ENCODE measurements at regions not wholly inside any gene's neighbourhood (a gene's known extent, or its start where the extent isn't known, plus 50 kb on each side); places are given as distances from the start of the nearest gene placed in this dataset.

DNA sequence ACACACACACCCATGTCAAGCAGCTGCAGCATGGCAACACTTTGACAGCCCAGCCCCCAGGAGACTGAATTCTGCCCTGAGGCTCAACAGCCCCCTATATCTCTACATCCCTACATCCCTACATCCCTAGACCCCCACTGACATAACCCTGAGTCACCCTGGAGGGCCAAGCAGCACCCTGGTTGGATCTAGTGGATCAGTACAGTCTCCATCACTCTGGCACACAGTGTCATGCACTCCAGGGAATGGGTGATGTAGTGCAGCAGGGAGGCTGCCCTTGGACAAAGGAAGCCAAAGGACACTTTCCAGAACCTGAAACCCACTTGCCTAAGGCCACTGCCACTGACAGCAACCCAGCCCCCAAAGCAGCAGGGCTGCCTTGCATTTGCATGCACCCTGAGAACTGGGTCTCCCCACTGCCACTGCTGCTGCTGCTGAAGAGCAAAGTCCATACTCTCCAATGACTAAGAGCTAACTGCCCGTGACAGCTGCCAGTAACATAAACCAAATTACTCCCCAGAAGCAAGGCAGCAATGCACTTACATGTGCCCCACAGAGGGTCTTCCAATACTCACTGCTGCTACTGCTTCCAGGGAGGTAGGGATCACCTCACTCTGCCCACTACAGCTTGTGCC is 681.6 kb upstream of the KLHL29 start:
- H3K4me3 ChIP-seq (ENCODE audit: low read length) = no peak overlapping the region
- no peak for DNase-seq (ENCODE audit: low read depth, low spot score)

DNA sequence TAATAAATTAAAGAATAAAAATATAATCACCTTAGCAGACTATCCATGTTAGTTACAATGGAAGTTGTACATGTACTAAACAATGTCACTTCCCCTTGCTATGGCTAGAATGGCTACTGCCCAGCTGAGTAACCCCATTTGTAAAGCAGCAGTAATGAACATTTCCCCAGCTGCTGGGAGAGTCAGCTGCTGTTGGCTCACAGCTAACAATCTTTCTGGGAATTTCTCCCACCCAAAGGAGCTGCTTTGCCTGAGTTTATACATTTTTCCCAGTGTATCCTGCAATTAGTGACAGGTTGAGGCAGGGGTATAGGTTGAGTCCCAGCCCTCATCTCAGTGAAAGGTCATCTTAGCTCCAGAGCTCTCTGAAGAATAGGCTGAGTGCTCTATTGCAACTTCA is 665.6 kb upstream of the KLHL29 start:
- H3K4me3 ChIP-seq (ENCODE audit: low read length) = no peak overlapping the region
- no peak for DNase-seq (ENCODE audit: low read depth, low spot score)

DNA sequence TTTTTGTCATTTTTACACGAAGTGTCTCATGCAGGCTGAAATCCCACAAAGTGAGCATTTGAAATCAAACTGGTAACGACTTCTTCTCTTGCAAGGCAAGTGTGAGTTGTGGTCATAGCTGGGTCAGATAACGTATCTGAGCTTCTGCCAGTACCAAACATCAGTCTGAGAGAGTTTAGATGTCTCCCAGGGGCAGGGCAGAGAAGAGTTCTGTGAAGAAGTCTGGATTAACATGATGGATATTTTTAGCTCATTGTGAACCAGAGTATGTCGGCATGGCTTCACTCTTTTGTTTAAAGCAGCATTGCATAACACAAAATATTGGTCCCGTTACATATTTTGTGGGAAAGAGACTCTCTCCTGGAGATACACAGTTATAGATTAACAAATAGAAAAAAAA is 655.5 kb upstream of the KLHL29 start:
- DNase-seq (ENCODE audit: low read depth, low spot score) = no peak
- H3K4me3 ChIP-seq (ENCODE audit: low read length) = no peak overlapping the region

DNA sequence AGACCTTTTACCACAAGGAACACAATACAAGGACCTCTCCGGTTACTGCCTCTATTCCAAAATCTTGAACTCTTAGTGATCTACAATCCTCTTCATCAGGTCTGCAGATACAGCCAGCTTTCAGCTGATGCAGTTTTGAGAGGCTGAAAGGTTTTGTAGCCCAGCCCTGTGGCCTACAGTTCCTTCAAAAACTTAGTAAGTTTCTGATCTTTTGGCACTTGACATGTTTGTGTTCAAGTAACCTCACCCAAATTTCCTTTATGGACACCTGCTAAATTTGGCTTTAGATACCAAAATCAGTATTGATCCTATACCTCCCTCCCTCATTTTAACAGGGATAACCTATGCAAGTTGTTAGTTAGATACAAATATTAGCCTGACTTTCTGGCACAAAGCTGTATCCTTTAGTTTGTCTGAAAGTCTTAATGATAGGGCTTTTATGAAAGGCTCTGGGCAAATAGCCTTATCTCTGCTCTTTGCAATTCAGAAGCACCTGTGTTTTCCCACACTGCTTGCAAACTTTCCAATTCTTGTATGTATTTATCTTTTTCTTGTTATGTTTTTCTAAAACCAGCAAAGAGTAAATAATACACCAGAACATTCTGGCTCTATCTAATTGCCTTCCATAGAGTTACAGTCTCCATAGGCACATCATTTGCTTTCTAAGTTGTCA is 650.5 kb upstream of the KLHL29 start:
- no peak overlapping the region for H3K4me3 ChIP-seq (ENCODE audit: low read length)
- no peak for DNase-seq (ENCODE audit: low read depth, low spot score)

DNA sequence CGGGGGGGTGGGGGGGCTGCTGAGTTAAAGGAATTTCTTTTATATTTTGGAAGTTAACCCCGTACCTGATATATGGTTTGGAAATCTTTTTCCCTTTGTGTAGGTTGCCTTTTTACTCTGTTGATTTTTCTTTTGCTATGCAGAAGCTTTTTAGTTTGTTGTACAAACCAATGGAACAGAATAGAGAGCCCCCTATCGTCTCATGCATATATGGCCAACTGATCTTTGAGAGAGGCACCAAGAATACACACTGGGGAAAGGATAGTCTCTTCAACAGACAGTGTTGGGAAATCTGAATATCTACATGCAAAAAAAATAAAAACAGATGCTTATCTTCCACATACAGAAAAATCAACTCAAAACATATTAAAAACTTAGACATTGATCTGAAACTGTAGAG is 647.8 kb upstream of the KLHL29 start:
- no peak for DNase-seq (ENCODE audit: low read depth, low spot score)
- H3K4me3 ChIP-seq (ENCODE audit: low read length) = no peak overlapping the region

DNA sequence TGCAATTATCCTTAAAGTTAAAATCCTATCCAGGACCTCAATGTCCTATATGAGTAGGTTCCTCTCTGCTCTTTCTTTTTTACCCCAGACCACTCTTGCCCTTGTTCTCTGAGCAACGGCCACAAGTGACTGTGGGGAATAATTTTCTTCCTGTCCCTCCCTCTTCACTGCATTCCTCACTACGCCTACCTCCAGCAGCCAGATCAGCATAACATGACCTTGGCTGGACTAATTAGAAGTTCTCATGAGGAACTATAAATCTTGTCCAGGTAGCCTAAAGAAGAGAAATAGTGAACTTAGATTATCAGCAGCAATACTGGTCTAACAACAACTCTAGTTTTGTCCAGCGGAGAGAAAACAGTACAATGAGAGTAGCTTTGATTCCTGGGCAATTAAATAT is 643.8 kb upstream of the KLHL29 start:
- DNase-seq (ENCODE audit: low read depth, low spot score) = no peak
- no peak overlapping the region for H3K4me3 ChIP-seq (ENCODE audit: low read length)

DNA sequence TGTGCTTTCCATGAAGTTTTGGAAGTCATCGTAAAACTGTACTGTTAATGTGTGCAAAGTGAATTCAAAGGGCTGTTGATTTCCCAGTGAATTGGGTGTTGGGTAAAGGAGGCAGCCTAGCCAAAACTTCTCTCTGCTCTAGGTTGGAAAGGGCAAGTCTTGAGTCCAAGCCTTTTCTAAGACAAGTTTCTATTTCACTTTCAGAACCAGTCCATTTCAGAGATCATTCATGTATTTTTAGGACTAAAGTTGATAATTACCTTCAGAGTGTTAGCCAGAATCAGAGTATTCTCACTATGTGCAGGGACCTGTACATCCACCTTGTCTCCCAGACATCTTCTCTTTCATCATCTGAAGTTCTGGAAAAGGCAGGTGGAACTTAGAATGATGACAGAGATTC is 636.1 kb upstream of the KLHL29 start:
- H3K4me3 ChIP-seq (ENCODE audit: low read length) = no peak overlapping the region
- no peak for DNase-seq (ENCODE audit: low read depth, low spot score)

DNA sequence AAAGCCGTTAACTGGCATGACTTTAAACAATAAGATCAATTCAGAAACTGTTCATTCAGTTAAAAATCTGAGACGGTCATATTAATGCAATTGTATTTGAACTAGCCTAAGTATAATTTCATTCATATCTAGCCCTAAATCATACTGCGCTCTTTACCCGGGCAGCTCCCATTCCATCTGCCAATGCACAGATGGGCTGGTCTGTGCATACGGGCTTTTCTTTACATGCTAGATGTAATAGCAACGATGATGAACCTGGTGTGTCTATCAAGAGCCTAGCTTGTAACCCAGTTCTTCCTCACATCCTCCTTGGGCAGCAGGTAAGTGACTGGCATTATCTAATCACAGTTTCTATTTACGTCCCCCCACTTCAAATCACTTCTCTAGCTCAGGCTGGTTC is 631.5 kb upstream of the KLHL29 start:
- H3K4me3 ChIP-seq (ENCODE audit: low read length) = no peak overlapping the region
- DNase-seq (ENCODE audit: low read depth, low spot score) = no peak

DNA sequence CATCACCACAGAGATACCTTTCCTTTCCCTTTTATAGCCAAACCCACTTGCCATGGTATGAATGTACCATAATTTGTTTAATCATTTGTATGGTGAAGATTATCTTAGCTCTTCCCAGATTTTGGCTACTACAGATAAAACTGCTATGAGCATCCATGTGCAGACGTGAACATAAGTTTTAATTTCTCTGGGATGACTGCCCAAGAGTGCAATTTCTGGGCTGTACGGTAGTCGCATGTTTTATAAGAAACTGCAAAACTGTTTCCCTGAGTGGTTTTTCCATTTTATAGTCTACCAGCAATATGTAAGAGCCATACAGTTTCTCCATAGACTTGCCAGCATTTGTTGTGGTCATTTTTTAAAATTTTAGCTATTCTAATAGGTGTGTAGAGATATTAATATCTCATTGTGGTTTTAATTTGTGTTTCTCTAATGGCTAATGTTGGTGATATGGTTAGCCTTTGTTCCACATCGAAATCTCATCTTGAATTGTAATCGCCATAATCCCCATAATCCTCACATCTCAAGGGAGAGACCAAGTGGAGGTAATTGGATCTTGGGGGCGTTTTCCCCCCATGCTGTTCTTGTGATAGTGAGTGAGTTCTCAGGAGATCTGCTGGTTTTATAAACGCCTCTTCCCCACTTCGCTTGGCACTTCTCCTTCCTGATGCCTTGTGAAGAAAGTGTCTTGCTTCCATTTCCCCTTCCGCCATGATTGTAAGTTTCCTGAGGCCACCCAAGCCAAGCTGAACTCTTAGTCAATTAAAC is 628.5 kb upstream of the KLHL29 start:
- H3K4me3 ChIP-seq (ENCODE audit: low read length) = no peak overlapping the region

DNA sequence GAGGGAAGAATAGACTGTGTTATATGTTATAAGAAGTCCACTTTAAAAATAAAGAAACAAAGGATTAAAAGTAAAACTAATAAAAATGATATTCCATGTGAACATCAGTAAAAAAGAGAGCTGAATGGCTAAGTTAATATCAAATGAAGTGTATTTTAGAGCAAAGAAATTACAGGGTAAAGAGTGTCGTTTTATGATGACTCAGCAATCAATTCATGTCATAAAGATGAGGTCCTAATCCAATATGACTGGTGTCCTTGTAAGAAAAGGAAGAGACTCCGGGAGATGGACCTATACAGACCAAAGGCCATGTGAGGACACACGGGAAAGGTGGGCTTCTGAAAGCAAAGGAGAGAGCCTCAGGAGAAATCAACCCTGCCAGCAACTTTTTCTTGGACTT is 615.5 kb upstream of the KLHL29 start:
- DNase-seq (ENCODE audit: low read depth, low spot score) = no peak

More for the DNA sequence above, 628.5 kb upstream of the KLHL29 start:
- no peak for DNase-seq (ENCODE audit: low read depth, low spot score)

DNA sequence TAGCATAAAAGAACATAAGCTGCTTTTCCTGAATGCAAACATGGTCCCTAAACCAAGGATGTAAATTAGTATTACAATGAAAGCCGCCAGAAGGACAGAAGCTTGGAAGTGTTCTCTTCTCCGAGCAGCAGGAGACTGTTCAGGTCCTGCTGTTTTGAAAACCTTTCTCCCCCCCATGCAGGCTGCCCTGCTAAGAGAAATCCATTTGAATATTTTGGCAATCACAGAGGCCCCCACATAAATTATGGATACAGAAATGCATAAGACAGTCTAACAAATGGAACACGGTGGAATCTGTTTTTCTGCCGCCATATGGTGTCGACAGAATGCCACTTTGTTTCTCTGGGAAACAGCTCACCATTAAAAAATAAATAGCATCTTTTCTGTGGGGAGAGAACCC is 600.4 kb upstream of the KLHL29 start:
- H3K4me3 ChIP-seq (ENCODE audit: low read length) = no peak overlapping the region
- no peak for DNase-seq (ENCODE audit: low read depth, low spot score)

More for the DNA sequence above, 615.5 kb upstream of the KLHL29 start:
- no peak overlapping the region for H3K4me3 ChIP-seq (ENCODE audit: low read length)

DNA sequence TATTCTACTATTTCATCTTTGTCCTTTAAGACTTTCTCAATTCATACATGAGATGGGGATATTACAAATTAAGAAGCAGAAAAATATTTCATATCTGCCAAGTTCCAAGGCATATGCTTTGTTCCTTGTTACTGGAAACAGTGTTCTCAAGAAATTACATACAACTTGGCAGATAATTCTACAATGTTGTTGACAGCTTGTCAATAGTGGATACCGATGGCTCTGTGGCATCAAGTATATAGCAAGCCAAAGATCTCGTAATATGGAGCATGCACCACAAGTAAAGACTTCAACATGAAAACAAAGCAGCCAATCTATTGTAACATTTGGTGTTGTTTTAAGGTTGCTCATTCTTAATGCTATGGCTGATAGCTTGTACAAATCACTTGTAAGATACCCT is 598.2 kb upstream of the KLHL29 start:
- no peak for DNase-seq (ENCODE audit: low read depth, low spot score)
- no peak overlapping the region for H3K4me3 ChIP-seq (ENCODE audit: low read length)

DNA sequence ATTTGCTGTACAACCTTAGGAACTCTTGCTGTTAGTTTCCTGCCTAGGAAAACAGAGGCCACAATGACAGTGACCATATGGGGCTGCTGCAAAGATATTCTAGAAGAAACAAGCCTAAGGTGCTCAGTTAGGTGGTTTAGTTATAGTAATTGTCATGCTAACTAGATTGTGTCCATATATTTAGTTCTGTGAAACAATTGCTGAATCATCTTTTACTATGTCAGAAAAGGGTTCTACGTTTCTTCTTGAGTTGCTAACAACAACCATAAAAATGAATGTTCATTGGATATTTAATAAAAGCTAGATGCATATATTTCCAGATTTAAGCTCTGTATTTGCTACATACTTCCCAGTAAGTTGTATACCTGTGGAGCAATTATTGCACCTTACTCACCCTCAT is 597.2 kb upstream of the KLHL29 start:
- DNase-seq (ENCODE audit: low read depth, low spot score) = no peak
- H3K4me3 ChIP-seq (ENCODE audit: low read length) = no peak overlapping the region

DNA sequence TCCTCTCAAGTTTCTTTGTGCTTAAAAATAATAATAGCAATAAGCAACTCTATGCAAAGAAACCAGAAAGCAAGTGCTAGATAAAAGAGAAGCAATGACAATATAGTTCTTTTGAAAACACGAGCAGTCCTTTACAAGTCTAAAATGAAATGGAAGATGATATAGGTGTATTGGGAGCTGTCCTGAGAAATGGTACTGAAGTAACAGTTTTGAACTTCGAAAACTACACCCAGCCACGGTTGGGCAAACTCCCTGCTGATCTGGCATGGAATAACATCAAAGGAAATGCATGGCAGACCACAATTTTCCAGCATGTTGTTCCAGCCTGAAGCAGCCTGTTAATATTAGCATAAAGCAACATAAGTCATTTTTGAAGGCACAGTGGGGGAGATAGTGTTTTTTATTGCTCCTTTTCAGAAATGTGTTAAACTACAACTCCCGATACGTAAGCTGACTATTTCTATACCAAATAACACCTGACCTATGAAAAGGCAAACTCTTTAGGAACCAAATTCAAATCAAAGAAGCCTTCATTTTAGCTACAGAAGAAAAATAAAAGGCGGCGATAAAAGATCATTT is 596.1 kb upstream of the KLHL29 start:
- no peak for DNase-seq (ENCODE audit: low read depth, low spot score)
- no peak overlapping the region for H3K4me3 ChIP-seq (ENCODE audit: low read length)

DNA sequence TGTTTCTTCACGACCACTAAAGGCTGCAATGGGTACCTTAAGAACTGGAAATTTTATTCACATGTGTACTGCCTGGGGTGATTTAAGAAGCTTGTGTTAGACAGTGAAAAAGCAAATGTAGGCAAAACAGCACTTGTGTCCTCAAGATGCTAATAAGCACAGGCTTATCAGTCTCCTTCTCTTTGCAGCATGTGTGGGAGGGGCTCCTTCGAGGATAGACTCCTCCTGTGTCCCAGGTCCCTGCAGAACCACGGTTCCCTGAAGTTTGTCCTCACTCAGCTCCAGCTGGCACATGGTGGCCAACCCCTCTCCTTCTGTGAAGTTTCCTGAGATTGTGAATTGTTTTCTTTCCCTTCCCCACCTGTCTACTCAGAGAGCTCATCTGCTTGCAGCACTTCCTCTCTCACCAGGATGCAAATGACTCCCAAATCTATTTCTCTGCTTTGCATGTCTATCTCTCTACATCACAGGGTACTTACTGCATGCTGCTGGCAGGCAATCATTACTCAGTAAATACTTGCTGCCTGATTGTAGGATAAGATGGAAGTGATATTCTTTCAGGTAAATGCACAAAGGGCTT is 589.6 kb upstream of the KLHL29 start:
- H3K4me3 ChIP-seq (ENCODE audit: low read length) = no peak overlapping the region
- DNase-seq (ENCODE audit: low read depth, low spot score) = no peak

DNA sequence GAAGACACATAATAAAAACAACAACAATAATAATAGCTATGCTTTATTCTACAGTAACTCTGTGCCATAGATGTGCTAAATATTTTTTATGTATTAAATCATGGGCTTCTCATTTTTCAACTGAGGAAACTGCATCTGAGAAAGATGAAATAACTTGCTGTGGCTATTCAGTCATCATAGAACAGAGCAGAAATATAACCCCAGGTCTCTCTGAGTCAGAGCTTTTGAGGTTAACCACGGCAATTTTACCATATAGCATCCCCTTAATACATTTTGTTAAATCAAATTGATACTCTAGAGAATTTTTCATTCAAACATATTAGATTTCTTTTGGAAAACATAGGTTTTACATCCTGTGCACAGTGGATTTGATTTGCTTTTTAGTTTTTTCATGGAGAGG is 586.6 kb upstream of the KLHL29 start:
- H3K4me3 ChIP-seq (ENCODE audit: low read length) = no peak overlapping the region
- no peak for DNase-seq (ENCODE audit: low read depth, low spot score)

DNA sequence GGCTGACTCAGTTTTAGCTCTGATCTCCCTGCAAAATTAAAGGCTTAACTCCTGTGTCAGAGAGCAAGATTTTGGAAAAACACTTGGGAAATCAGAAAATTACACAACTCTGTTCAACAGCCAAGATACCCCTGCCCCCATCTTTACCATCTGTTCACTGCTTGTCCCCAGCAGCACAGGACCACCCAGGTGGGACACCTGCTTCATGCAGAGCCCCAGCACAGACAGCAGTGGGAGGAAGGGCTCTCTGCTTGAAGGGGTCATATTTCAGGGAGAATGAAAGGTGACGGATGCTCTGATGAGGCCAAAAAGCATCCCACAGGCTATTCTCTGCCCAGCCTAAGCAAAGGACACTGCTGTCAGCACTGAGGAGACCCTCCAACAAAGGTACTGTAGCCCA is 584.6 kb upstream of the KLHL29 start:
- DNase-seq (ENCODE audit: low read depth, low spot score) = no peak
- H3K4me3 ChIP-seq (ENCODE audit: low read length) = no peak overlapping the region

DNA sequence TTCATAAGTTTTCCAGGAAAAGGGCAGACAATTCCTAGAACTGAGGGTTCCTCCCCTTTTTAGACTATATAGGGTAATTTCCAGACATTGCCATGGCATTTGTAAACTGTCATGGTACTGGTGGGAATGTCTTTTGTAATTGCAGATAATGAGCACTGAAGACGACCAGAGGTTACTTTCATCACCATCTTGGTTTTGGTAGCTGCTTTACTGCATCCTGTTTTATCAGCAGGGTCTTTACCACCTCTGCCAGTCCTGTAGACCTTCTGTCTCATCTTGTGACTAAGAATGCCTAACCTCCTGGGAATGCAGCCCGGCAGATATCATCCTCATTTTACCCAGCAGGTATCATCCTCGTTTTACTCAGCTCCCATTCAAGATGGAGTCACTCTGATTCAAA is 583.9 kb upstream of the KLHL29 start:
- DNase-seq (ENCODE audit: low read depth, low spot score) = no peak
- H3K4me3 ChIP-seq (ENCODE audit: low read length) = no peak overlapping the region

DNA sequence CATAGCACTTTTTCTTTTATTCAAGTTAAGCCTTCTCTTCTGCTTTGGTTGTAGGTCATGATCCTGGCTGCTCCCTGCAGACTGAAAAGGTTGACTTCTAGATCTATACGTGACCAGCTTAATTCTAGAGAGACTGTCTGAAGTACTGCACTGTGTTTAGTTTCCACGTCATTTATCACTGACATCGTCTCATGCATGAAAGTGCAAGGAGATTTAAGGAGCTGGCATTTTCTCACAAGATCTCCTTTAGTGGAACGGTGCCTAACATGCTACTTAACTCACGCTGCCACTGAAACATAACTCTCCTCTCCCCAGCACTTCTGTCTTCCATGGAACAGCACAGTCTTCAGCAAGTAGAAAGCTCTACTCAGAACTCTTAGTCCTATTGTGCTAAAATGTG is 583.0 kb upstream of the KLHL29 start:
- H3K4me3 ChIP-seq (ENCODE audit: low read length) = no peak overlapping the region
- DNase-seq (ENCODE audit: low read depth, low spot score) = no peak

DNA sequence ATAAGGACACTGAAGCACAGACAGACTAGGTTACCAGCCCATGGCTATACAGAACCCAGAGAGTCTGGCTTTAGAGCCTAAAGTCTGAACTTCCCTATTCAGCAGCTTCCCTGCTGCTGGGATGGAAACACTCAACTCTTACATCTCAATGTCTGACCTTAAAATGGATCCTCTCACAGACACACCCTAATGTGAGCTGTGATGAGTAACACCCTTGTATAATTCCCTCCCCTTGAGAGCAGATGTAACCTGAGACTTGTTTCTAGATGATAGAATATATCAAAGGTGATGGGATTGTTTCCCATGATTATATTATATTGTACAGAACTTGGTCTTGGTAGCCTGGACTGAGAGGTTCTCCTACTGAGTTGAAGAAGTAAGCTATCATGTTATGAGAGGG is 577.1 kb upstream of the KLHL29 start:
- H3K4me3 ChIP-seq (ENCODE audit: low read length) = no peak overlapping the region
- DNase-seq (ENCODE audit: low read depth, low spot score) = no peak

Measured in Jurkat, Clone E6-1 (cell line).